HS-27A (cell line): ENCODE measurements at regions not wholly inside any gene's neighbourhood (a gene's known extent, or its start where the extent isn't known, plus 50 kb on each side); places are given as distances from the start of the nearest gene placed in this dataset.
A peak's percentile ranks its signal among the peaks of the same experiment; 100 is the strongest.
"Not testable (repeated sequence)": the region's sequence is repeated elsewhere in the genome, so short reads cannot be mapped to it uniquely, and the experiment has no call there.

Experiments
- DNase-seq: peaks from one replicate; pipeline ENCODE4 v3.0.0-alpha.2; 2012; ENCODE audit warnings: low read depth, missing footprints

DNA sequence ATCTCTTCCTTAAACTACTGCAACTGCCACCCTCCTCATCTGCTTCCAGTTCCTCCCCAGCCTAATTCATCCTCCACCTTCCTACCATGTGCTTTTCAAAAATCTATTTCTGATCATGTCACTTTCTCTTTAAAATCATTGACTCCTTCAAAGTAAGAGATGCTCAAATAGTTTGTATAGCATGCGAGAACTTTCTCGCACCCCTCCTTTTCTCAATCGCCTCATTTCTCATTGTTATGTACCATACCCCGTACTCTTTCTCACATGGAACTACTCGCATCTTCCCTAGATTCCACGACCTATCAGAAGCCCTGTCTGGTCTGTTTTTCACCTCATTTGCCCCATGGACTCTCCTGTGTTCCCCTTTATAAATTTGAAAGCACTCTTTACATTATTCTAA, 238.2 kb downstream of the NRIP1 start:
- no peak for DNase-seq

DNA sequence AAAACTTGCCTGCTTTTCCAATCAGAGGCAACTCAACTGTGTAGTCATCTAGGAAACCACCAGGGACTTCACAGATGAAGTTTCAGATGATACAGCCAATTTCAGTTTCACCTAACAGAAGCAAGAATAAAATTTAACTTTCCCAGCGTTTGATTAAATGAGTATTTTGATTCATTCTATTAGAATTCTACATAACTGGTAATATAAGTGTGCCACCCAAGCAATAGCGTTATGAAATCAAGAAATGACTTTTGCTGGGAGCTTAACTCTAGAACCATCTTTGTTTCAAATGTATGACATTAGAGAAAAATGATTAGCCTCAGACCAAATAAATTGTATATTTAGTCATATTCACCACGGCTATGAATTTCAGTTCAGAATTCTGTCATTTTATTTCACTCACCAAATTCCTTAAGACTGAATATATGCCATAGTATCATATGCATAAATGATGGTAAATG, 239.3 kb downstream of the NRIP1 start:
- DNase-seq: no peak

DNA sequence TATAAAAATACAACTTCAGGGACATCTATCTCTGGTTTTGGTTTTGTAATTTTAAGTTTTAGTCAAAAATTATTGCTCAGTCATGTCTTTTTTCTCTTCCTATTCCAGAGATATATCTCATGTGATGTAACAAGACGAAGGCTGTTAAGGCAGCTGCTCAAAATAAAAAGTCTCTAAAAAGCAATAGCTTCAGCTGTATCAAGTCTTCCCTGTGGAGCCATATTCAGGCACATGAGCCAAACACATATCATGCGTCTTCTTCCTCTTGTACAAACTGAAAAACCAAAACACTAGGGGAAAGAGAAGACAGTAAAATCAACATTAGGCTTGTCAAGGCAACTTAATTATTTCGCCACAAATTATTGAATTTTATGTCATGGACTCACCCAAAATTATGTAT, 240.7 kb downstream of the NRIP1 start:
- no peak for DNase-seq

DNA sequence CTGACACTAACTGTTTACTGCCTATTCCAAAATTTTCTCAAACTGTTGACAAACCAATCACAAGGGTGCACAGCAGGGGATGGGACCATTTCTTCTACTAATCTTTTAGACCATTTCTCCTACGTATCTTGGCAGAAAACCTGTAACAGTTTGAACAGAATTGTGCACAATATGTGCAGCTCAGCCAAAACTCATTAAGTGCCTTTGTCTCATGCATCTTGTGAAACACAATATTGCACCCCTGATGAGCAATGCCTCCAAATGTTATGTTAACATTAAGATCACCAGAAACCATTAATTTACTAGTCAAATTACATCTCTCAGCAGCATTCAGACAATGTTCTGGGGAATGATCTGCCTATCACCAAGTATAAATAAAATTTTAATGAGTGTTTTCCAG, 247.5 kb downstream of the NRIP1 start:
- DNase-seq: no peak

DNA sequence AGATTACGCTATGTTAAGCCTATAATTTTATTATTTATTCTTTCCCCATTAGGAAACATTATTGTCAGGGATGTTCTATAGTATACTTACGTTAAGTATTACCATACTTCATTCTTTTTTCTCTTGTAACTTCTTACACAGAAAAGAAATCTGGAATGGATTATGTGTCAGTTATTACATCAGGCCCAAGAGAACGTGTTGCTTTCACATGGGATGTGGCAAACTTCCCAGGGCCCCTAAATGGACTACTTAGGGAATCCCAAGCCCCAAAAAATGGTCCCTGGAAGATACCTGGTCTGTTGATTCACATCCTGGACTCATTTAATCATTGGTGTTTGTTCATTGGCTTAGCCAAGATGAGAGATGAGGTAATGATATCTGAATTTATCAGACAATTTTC, 249.8 kb downstream of the NRIP1 start:
- no peak for DNase-seq

DNA sequence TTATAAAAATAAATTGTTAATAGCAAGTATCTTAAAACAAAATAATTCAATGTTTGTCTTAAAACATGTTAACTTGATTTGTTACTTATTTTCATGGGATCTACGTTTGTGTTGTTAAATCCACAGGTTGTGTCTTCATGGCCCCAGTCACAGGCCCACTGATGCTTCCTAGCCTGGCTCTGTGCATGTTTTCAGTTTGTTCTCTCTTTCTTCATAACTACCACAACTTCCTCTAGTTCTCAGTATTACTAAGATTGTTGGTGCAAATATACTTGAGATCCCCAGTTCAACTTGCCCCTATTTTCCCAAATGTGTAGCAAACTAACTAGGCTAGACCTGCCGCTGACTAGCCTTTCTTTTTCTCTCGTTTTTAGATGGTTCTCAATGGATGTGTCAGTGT, 250.5 kb downstream of the NRIP1 start:
- no peak for DNase-seq

DNA sequence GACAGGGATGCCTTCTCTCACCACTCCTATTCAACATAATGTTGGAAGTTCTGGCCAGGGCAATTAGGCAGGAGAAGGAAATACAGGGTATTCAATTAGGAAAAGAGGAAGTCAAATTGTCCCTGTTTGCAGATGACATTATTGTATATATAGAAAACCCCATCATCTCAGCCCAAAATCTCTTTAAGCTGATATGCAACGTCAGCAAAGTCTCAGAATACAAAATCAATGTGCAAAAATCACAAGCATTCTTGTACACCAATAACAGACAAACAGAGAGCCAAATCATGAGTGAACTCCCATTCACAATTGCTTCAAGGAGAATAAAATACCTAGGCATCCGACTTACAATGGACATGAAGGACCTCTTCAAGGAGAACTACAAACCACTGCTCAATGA, 258.1 kb upstream of the SAMSN1 start:
- DNase-seq: not testable (repeated sequence)

DNA sequence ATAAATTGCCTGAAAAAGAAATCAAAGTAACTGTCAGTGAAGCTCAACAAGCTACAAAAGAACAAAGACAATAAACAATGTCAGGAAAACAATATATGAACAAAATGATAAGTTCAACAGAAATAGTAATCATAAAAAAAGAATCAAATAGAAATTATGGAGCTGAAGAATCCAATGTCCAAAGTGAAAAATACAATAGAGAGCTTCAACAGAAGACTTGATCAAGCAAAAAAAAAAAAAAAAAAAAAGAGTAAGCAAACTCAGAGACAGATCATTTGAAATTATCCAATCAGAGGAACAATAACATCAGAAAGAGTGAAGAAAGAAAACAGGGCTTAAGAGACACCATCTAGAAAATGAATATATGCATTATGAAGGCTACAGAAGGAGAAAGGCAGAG, 251.4 kb upstream of the SAMSN1 start:
- no peak for DNase-seq

DNA sequence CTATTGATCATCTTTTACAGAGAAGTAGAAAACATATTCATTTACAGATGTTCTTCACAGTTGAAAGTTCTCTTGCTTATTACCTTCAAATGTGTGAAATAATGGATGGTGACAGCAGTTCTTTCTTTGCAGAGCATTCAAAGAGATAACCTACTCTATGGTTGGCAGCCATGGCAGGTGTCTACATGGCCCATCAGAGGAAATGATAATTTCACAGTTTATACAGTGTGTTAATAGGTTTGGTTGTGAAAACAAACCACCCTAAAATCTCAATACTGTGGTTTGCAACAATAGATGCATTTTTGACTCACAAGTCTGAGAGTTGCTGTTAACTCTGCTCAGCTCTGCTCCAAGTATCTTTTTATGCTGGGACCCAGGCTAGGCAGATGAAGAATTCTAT, 241.2 kb upstream of the SAMSN1 start:
- DNase-seq: no peak

DNA sequence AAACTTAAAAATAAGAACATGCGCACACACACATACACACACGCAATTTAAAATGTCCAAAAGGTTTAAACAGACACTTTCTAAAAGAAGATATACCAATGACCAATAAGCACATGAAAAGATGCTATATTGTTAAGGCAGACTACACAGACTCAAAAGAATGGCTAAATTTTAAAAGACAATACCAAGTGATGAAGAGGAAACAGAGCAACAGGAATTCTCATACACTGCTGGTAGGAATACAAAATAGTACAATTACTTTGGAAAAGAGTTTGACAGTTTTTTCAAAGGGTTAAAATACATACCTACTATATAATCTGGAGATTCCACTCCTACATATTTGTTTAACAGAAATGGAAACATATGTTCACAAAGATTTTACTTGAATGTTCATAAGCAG, 239.6 kb upstream of the SAMSN1 start:
- DNase-seq: no peak

DNA sequence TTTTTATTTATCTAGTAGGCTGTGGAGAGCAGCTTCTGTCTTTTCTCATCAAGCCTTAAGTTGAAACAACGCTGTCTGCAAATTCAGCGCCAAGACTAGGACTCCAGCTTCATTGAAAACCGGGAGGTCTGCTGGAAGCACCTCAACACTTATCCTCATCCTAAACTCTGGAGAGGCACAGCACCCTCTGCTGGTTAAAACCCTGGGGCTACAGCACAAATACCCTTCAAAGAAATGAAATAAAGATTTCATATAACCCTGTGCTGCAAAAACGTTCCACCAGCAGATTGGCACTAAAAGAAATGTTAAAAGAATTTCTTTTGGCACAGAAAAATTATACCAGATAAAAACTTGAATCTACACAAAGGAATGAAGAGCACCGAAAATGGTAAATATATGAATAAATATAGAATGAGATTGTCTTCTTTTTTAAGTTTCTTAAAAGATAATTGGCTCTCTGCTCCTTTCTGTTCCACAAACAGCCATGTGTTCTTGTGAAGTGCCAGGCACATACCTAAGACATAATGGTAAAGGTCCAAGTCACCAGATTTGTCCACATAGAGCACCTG, 227.7 kb upstream of the SAMSN1 start:
- no peak for DNase-seq

DNA sequence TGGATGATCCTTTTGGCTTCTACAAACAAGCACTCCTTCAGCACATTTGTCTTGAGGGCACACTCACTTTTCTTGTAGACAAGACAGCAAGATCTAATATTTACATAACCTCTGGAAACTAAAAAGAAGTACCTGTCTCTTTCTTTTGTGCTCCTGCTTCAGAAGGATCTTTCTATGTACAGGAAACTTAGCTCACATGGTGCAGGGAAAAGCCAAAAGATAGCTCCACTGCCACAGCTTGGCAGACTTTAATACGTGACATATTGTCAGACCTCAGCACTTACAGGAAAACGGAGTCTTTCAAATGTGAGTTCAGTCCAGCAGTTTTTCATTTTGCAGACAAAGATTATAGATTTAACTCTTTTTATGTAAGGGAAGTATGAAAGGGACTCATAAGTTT, 225.5 kb upstream of the SAMSN1 start:
- no peak for DNase-seq

DNA sequence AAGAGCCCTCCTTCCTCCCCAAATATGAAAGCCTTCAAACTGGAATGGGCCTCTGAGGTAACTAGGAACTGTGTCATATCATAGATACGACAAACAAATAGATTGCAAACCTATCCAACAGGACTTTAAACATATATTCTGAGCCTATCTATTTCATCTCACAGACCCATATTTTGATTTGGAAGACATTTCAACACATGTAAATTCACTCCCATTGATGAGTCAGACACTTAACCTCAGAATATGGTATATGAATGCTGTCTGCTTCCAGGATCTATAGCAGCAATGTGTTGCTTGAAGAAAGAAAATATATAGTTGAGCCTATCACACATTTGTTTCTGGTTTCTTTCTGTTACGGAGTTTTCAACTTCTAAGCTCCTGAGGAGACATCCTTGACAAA, 221.9 kb upstream of the SAMSN1 start:
- DNase-seq: no peak

DNA sequence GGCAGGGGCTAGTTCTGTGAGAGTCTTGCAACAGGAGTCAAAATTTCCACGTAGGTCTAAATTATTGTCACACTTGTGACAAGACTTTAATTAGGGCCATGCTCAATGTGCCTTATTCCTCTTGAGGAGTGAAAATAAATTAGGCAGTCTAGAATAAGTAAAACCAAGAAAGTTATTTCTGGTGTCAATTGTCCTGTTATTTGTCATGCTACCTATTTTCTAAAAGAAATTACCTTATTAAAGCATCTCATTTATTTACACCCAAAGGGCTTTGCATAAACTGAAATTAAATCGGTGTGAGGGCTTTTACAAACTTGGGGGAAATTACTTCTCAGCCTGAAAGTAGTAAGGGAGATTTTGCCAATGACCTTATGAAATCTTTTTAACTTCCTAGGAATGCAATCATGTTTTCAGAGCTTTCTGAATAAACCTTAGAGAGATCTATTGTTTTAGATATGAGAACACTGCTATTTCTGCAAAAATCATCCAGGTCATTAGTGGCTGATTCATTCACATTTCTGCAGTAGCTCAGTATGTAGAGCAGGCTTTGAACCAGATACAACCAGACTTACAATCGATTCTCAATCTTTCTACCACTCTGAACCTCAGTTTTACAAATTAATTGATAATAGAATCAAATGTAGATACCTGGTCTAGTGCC, 221.2 kb upstream of the SAMSN1 start:
- no peak for DNase-seq

DNA sequence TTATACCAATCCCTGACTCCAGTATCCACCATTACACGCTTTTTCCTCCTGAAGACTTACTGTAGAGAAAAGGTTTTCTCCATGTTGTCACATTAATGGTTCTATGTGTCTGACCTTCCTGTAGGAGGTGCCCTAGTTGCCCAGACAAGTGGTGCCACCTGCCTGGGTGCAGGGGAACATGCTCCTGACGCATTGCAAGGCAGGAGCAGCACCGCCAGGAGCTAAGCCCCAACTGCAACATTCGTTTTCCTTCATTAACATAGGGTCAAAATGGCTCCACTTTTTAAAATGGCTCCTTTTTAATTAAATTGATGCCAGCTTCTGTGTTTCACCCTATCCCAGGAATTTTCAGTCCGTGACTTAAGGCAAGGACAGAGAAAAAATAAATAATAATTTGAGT, 220.1 kb upstream of the SAMSN1 start:
- no peak for DNase-seq

DNA sequence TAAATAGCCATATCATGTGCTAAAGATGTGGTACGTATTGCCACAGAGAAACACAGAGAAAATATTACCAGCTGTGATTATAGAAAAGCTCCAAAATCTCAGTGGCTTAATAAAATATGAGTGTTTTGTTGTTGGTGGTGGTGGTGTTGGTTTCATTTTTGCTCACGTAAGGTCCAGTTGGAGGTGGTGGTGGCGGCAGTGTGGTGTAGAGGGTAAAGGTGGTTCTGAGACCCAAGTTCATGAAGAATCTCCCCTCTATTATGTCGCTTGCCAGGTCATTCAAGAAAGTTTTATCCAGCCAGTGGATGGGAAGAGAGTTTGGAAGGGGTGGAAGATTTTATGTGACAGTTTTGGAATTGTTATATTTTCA, 217.6 kb upstream of the SAMSN1 start:
- DNase-seq: no peak

DNA sequence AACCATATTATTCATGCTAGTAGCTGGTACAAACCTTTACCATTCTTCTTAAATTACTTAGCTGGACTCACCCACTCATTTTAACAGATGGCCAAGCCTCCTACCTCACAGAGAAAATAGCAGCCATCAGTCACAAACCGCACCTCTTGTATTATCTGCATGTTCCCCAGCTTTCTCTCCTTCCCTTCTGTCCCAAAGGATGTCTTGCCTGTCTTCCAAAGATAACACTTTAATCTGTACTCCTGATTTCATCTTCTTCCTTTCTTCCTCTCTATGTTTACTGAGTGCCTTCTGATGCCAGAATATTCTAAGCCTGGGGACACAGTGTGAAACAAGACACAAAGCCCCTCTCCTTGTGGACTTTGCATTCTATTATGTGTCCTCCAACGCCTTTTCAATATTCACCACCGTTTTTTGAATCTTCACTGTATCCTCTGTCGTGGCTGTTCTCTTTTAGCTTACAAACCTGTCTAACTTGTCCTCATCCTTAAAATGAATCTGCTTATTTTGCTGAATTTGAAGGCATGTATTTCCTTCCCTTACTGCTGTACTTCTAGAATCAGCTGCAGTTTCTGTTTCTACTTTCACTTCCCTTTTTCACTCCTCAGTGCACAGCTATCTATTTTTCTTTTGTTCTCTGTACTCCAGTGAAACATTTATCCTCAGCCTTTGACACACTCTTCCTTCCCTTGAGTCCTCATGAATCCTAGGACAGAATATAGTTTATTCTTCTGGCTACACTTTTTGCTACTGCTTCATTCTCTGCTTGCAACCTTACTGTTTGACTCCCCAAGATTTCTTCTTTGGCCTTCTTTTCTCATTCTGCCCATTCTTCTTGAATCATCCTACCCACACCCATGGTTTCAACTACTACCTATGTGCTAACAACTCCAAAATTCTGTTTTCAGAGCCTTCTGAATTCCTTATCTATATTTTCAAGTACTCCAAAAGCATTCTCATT, 216.9 kb upstream of the SAMSN1 start:
- no peak for DNase-seq

DNA sequence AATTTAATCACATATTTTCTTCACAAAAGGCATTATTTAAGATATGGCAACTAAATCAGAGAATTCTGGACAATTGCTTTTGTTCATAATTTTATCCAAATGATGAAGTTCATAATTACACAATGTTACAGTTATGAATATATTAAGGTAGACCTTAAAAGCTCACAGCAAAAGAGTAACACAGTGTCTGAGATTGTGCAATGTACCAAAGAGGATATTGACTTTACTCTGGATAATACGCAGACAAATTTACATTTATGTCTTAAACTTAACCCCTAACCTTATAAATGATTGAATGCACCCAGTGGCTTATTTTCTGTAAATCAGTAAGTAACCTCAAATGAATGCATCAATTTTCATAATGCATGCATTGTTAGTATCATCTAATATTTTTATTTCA, 216.2 kb upstream of the SAMSN1 start:
- no peak for DNase-seq

DNA sequence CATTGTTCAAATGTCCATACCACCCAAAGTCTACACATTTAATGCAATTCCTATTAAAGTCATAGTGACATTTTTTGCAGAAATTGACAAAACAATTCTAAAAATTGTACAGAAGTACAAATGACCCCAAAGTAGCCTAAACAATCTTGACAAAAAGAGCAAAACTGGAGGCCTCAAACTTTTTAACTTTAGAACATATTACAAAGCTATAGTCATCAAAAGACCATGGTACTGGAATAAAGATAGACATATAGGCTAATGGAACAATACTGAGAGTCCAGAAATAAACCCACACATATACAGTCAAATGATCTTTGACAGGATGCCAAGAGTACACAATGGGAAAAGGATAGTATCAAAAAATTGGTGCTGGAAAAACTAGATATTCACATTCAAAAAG, 213.2 kb upstream of the SAMSN1 start:
- DNase-seq: no peak

DNA sequence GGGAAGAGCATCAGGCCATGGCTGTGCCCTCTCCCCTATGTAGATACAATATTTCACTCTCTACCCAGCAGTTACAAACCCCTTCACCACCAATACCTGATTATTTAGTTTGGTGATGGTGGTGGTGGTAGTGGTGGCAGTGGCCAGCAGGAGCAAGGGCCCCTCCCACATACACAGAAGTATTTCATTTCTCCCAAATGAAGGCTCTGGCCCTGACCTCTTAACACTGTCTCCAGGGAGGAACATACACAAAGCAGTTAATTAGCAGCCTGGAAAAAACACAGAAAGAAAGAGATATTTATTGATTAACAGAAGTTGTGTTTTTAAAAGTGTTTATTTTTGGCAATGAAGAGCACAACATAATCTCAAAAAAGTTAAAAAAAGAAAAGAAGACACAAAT, 212.7 kb upstream of the SAMSN1 start:
- no peak for DNase-seq

DNA sequence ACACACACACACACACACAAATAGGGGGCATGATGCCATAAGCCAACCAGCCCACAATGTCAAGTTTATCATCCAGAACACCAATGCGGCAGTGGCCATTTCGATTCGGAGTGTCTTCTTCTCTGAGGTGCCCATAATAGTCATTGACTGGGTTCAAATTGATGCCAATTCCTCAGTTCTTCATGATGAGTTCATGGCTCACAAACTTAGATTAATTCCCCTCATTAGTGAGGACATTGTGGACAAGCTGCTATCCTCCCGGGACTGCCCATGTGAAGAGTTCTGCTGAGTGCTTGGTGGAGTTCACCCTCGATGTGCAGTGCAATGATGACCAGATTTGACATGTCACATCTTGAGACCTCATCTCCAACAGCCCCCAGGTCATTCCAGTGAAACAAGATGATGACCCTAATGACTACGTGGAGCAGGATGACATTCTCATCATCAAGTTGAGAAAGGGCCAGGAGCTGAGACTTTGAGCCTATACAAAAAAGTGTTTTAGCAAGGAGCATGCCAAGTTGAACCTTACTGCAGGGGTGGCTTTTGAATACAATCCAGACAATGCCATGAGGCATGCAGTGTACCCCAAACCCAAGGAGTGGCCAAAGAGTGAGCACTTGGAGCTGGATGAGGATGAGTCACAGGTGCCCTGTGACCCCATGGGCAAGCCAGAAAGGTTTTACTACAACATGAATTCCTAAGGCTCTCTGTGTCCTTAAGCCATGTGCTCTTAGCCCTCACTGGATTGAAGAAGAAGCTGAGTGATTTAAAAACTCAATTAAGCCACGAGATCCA, 211.6 kb upstream of the SAMSN1 start:
- DNase-seq: peak; percentile 36

DNA sequence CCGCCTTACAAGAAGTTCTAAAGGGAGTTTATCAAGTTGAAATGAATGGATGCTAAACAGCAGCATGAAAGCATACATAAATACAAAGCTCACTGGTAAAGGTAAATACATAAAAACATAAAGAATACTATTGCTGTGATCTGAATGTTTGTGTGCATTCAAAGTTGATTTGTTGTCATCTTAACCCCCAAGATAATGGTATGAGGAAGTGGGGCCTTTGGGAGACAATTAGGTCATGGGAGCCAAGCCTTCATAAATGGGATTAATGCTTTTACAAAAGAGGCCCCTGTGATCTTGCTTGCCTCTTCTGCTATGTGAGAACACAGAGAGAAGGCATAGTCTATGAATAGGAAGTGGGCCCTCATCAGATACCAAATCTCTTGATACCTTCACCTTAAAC, 209.0 kb upstream of the SAMSN1 start:
- DNase-seq: no peak
